Endodermal cell (in vitro differentiated cells): ENCODE measurements at regions not wholly inside any gene's neighbourhood (a gene's known extent, or its start where the extent isn't known, plus 50 kb on each side); places are given as distances from the start of the nearest gene placed in this dataset.

Experiments
- DNase-seq: peaks from one replicate; pipeline ENCODE4 v3.0.0-alpha.2; 2017
- H3K27ac ChIP-seq: 2 replicates; pipeline ENCODE4 v1.5.1; 2013; ENCODE audit warnings: mild to moderate bottlenecking, low read depth, low read length, moderate library complexity
- H3K27me3 ChIP-seq: 2 replicates; pipeline ENCODE4 v1.6.1; 2013; ENCODE audit warnings: mild to moderate bottlenecking, low read length, moderate library complexity; ENCODE audit not compliant: insufficient read depth, control insufficient read depth, poor library complexity, severe bottlenecking
- H3K36me3 ChIP-seq: 2 replicates; pipeline ENCODE4 v1.7.0; 2013; ENCODE audit warnings: mild to moderate bottlenecking, low read length, moderate library complexity; ENCODE audit not compliant: control insufficient read depth, insufficient read depth
- H3K4me1 ChIP-seq: one replicate; pipeline ENCODE4 v1.7.0; 2013; ENCODE audit warnings: low read length; ENCODE audit not compliant: control insufficient read depth, insufficient read depth
- H3K4me3 ChIP-seq: 2 replicates; pipeline ENCODE4 v1.5.1; 2013; ENCODE audit warnings: mild to moderate bottlenecking, low read length, moderate library complexity
- H3K9ac ChIP-seq: 2 replicates; pipeline ENCODE4 v1.6.1; 2013; ENCODE audit warnings: mild to moderate bottlenecking, low read length, moderate library complexity; ENCODE audit not compliant: poor library complexity, severe bottlenecking; ENCODE audit errors: extremely low read depth
- H3K9me3 ChIP-seq: 2 replicates; pipeline ENCODE4 v1.6.1; 2013; ENCODE audit warnings: mild to moderate bottlenecking, low read length, moderate library complexity; ENCODE audit not compliant: control insufficient read depth
- H3K27ac Mint-ChIP-seq: 2 replicates; pipeline ENCODE4 v1.8.0; 2020; ENCODE audit warnings: mixed read lengths
- H3K27me3 Mint-ChIP-seq: 2 replicates; pipeline ENCODE4 v1.8.0; 2021; ENCODE audit warnings: mild to moderate bottlenecking, mixed read lengths; ENCODE audit not compliant: insufficient read depth
- H3K36me3 Mint-ChIP-seq: 2 replicates; pipeline ENCODE4 v1.8.0; 2020; ENCODE audit warnings: low read depth, mixed read lengths
- H3K4me1 Mint-ChIP-seq: 2 replicates; pipeline ENCODE4 v1.8.0; 2020; ENCODE audit warnings: mixed read lengths
- H3K4me3 Mint-ChIP-seq: 2 replicates; pipeline ENCODE4 v1.8.0; 2020; ENCODE audit warnings: mild to moderate bottlenecking, moderate library complexity, mixed read lengths
- H3K9me3 Mint-ChIP-seq: 2 replicates; pipeline ENCODE4 v1.8.0; 2020; ENCODE audit warnings: mild to moderate bottlenecking, mixed read lengths
- CTCF ChIP-seq: fragments of 200-600 bp; sonication (generic); conservative IDR thresholded peaks from 2 replicates; pipeline ENCODE4 v1.5.0; 2021; ENCODE audit warnings: antibody characterized with exemption, mild to moderate bottlenecking
- WGBS, 2 experiments: methylation state at CpG; one replicate each; pipeline versions ENCODE4 v1.1.5 to v1.1.7; 2013; ENCODE audit warnings: missing lambda C conversion rate in 2 of 2, mixed read lengths in 1 of 2; ENCODE audit not compliant: insufficient coverage in 1 of 2, insufficient read length in 1 of 2; 5-methylcytosine and 5-hydroxymethylcytosine counted together

- Mint-ChIP-seq H3K27me3 (peaks cover 56% of the 10 kb centered on the region), H3K4me3 (peak overlapping the region; percentile 46), H3K27ac (no peak overlapping the region), H3K9me3 (peaks cover 19% of the 10 kb centered on the region), H3K4me1 (peaks cover 4% of the 10 kb centered on the region), H3K36me3 (peaks cover 2% of the 10 kb centered on the region)
- no peak overlapping the region for H3K27ac ChIP-seq
- no peaks in the 10 kb centered on the region for H3K4me1 ChIP-seq
- H3K4me3 ChIP-seq: peak overlapping the region; percentile 71
- no peak for TF ChIP-seq CTCF
- DNase-seq: peak; percentile 76
- no peaks in the 10 kb centered on the region for H3K9me3 ChIP-seq
- no peak overlapping the region for H3K9ac ChIP-seq
- 8 to 9% methylated on average over 14 to 62 of the region's 63 CpGs for WGBS, 2 experiments
- peaks cover 59% of the 10 kb centered on the region for H3K27me3 ChIP-seq
- H3K36me3 ChIP-seq: no peaks in the 10 kb centered on the region
Measured at GRCh38 chr10:128286762-128287500, 160.7 kb upstream of the MKI67 start.

- 92 to 98% methylated on average over 6 of the region's 6 CpGs for WGBS, 2 experiments
- Mint-ChIP-seq H3K9me3 (peaks cover 20% of the 10 kb centered on the region), H3K36me3 (peaks cover 2% of the 10 kb centered on the region), H3K4me3 (no peak overlapping the region), H3K27ac (no peak overlapping the region), H3K27me3 (peaks cover 56% of the 10 kb centered on the region), H3K4me1 (peaks cover 4% of the 10 kb centered on the region)
- TF ChIP-seq CTCF: no peak
- no peak overlapping the region for H3K27ac ChIP-seq
- no peak overlapping the region for H3K4me3 ChIP-seq
- peaks cover 59% of the 10 kb centered on the region for H3K27me3 ChIP-seq
- no peak overlapping the region for H3K9ac ChIP-seq
- no peak for DNase-seq
- no peaks in the 10 kb centered on the region for H3K36me3 ChIP-seq
- H3K4me1 ChIP-seq: no peaks in the 10 kb centered on the region
- no peaks in the 10 kb centered on the region for H3K9me3 ChIP-seq
Measured at GRCh38 chr10:128287921-128288320, 161.7 kb upstream of the MKI67 start.

- H3K36me3 ChIP-seq: no peaks in the 10 kb centered on the region
- peaks cover 4% of the 10 kb centered on the region for H3K4me1 Mint-ChIP-seq
- DNase-seq: no peak
- H3K4me3 ChIP-seq: no peak overlapping the region
- no peaks in the 10 kb centered on the region for H3K9me3 ChIP-seq
- H3K4me1 ChIP-seq: no peaks in the 10 kb centered on the region
- H3K27me3 Mint-ChIP-seq: peaks cover 45% of the 10 kb centered on the region
- no peak for TF ChIP-seq CTCF
- no peak overlapping the region for H3K27ac Mint-ChIP-seq
- H3K9ac ChIP-seq: no peak overlapping the region
- peaks cover 20% of the 10 kb centered on the region for H3K9me3 Mint-ChIP-seq
- H3K4me3 Mint-ChIP-seq: no peak overlapping the region
- H3K36me3 Mint-ChIP-seq: peaks cover 2% of the 10 kb centered on the region
- peaks cover 49% of the 10 kb centered on the region for H3K27me3 ChIP-seq
- WGBS, 2 experiments: 80 to 92% methylated on average over 1 to 3 of the region's 4 CpGs
- no peak overlapping the region for H3K27ac ChIP-seq
Measured at GRCh38 chr10:128289621-128290020, 163.4 kb upstream of the MKI67 start.
